ENCODE measurements at regions not wholly inside any gene's neighbourhood (a gene's known extent, or its start where the extent isn't known, plus 50 kb on each side); places are given as distances from the start of the nearest gene placed in this dataset.
A peak's percentile ranks its signal among the peaks of the same experiment; 100 is the strongest.
"Not testable (repeated sequence)": the region's sequence is repeated elsewhere in the genome, so short reads cannot be mapped to it uniquely, and the experiment has no call there.

- no peak for DNase-seq
These were observed 289.7 kb upstream of the GRID2 start for GRCh38 chr4:92014067-92014466.

- no peak for DNase-seq
These were observed 282.6 kb upstream of the GRID2 start for GRCh38 chr4:92021203-92021602.

GRCh38 chr4:92021788-92022187 lies 282.0 kb upstream of the GRID2 start:
- DNase-seq, result no peak

GRCh38 chr4:92028830-92029229 lies 274.9 kb upstream of the GRID2 start:
- DNase-seq, result not testable (repeated sequence)

- no peak for DNase-seq
These were observed 271.9 kb upstream of the GRID2 start for GRCh38 chr4:92031825-92032224.

GRCh38 chr4:92035666-92036065 lies 268.1 kb upstream of the GRID2 start:
- DNase-seq, result no peak

GRCh38 chr4:92045718-92046117 lies 258.0 kb upstream of the GRID2 start:
- no peak for DNase-seq

- peak in 1 of 2 experiments; percentile 9 for DNase-seq
These were observed 256.4 kb upstream of the GRID2 start for GRCh38 chr4:92047209-92047875.

GRCh38 chr4:92050875-92051274 lies 252.9 kb upstream of the GRID2 start:
- DNase-seq, result no peak

GRCh38 chr4:92059615-92060014 lies 244.2 kb upstream of the GRID2 start:
- no peak for DNase-seq

- no peak for DNase-seq
These were observed 243.4 kb upstream of the GRID2 start for GRCh38 chr4:92060333-92060732.

- no peak for DNase-seq
These were observed 239.2 kb upstream of the GRID2 start for GRCh38 chr4:92064574-92064973.

- no peak for DNase-seq
These were observed 237.3 kb upstream of the GRID2 start for GRCh38 chr4:92066485-92066884.

GRCh38 chr4:92071587-92071986 lies 232.2 kb upstream of the GRID2 start:
- no peak for DNase-seq

- no peak for DNase-seq
These were observed 228.9 kb upstream of the GRID2 start for GRCh38 chr4:92074839-92075238.

GRCh38 chr4:92090887-92091286 lies 212.9 kb upstream of the GRID2 start:
- DNase-seq, result no peak

- no peak for DNase-seq
These were observed 212.4 kb upstream of the GRID2 start for GRCh38 chr4:92091335-92091734.

GRCh38 chr4:92099861-92100260 lies 203.9 kb upstream of the GRID2 start:
- DNase-seq, result no peak

- DNase-seq, result no peak
These were observed 202.8 kb upstream of the GRID2 start for GRCh38 chr4:92100975-92101374.

- peak; percentile 25 to 56 for DNase-seq
These were observed 202.0 kb upstream of the GRID2 start for GRCh38 chr4:92101737-92102172.

- DNase-seq, result peak; percentile 79 to 81
These were observed 199.3 kb upstream of the GRID2 start for GRCh38 chr4:92104506-92104905.

- no peak for DNase-seq
These were observed 196.9 kb upstream of the GRID2 start for GRCh38 chr4:92106816-92107215.

- no peak for DNase-seq
These were observed 192.3 kb upstream of the GRID2 start for GRCh38 chr4:92111493-92111892.

- no peak for DNase-seq
These were observed 191.0 kb upstream of the GRID2 start for GRCh38 chr4:92112805-92113204.

GRCh38 chr4:92120810-92121498 lies 182.8 kb upstream of the GRID2 start:
- DNase-seq, result peak in 1 of 2 experiments; percentile 8

All from Kasumi-1 (cell line).